GM21526 (cell line): ENCODE measurements at regions not wholly inside any gene's neighbourhood (a gene's known extent, or its start where the extent isn't known, plus 50 kb on each side); places are given as distances from the start of the nearest gene placed in this dataset.
"Not testable (repeated sequence)": the region's sequence is repeated elsewhere in the genome, so short reads cannot be mapped to it uniquely, and the experiment has no call there.

Experiments
- ATAC-seq: cut with Tn5 transposase; IDR thresholded peaks from one replicate; pipeline ENCODE4 v1.9.1; 2021; ENCODE audit warnings: moderate library complexity; ENCODE audit not compliant: unreplicated experiment, low FRiP score

DNA sequence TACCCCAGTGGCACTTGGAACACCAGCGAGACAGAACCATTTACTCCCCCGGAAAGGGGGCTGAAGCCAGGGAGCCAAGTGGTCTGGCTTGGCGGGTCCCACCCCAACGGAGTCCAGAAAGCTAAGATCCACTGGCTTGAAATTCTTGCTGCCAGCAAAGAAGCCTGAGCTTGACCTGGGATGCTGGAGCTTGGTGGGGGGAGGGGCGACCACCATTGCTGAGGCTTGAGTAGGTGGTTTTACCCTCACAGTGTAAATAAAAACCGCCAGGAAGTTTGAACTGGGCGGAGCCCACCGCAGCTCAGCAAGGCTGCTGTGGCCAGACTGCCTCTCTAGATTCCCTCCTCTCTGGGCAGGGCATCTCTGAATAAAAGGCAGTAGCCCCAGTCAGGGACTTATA lies 62.8 kb downstream of the RPS24 start:
- not testable (repeated sequence) for ATAC-seq

DNA sequence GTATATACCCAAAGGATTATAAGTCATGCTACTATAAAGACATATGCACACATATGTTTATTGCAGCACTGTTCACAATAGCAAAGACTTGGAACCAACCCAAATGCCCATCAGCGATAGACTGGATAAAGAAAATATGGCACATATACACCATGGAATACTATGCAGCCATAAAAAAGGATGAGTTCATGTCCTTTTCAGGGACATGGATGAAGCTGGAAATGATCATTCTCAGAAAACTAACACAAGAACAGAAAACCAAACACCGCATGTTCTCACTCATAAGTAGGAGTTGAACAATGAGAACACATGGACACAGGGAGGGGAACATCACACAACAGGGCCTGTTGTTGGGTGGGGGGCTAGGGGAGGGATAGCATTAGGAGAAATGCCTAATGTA lies 68.9 kb downstream of the RPS24 start:
- not testable (repeated sequence) for ATAC-seq

DNA sequence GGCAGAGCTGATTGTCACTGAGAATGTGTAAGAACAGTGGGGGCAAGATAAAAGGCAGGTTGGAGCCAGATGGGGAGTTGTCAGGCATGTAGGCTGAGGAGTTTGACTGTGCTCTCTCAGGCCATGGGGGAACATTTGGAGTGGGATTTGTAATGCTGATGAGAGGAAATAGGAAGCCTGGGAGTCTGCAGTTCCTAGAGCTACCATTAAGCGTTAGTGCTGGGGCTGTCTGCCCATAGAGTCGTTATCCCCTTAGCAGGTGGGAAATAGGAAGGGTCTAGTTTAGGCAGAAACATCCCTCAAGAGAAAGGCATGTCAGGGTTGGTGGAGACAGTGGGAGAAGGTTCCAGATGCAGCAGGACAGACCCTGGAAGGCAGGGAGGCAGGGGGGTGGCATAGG lies 75.5 kb downstream of the RPS24 start:
- no peak for ATAC-seq

DNA sequence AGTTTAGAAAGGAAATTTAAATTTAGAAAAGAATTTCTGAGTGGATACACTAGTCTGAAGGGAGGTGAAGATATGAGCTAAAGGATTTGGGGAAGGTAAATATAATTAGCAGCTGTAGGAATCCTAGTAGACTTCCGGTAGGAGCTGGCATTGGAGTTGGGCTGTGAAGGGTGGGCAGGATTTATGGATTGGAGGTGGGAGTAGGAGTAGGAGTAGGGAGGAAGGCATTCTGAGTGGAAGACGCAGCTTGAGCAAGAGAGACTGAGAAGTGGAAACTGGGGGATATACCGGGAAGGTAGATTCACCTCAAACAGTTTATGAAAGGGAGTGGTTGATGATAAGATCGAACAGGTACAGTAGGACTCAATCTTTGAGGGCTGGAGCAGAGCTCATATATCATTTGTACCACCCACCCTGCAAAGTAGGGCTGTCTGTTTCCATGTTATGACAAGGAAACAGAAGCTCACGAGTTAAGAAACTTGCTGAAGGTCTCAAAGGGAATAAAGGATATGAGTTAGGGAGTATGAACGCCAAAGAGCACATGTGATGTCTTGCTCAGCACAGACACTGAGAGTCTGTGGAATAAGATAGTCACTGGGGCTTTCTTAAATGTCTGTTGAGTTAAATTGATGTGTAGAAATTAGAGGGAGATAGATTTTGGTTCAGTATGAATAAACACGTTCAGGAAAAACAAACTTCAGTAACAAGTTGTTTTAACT lies 81.6 kb downstream of the RPS24 start:
- ATAC-seq: no peak

DNA sequence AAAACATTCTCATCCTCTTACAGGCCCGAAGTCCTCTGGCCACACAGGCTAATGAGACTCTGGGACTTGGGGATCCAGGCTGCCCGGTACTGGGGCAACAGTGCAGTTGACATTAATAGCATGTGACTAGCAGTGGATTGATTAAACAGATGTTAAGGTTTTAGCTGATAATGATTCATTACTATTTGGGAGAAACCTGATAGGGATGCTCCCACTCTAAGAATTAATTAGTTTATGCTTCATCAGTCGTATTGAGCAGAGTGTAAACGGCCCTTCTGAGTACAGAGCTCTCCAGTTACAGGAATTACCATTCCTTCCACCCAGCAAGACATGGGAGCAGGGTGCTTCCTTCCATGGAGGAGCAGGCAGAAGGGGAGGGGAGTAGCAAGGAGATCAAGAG lies 82.7 kb downstream of the RPS24 start:
- no peak for ATAC-seq

DNA sequence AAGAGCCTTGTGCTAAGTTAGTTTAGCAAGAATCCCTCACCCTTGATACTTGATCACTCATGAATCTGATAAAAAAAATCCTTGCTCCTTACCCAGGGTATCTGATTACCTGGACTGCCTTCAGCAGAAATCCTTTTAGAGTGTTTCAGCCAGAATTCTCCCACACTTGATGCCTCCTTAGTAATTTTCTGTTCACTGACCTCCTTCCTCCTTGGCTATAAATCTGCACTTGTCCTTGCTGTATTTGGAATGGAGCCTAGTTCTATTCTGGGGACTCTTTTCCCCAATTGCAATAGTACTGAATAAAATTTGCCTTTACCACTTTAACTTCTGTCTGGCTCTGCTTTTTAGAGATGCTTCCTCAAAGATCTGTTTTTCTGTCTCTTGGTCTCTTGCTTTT lies 84.9 kb downstream of the RPS24 start:
- ATAC-seq: no peak

DNA sequence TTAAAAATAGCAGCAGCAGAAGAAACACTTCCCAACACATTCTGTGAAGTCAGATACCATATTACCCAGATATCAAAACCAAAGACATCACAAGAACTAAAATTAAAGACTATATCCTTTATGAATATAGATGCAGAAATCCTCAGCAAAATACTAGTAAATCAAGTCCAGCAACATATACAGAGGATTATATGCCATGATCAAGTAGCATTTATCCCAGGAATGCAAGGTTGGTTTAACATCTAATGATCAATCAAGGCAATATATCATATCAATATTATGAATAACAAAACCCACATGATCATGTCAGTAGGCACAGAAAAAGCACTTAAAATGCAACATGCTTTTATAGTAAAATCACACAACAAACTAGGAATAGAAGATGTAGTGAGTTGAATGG lies 88.1 kb downstream of the RPS24 start:
- no peak for ATAC-seq

DNA sequence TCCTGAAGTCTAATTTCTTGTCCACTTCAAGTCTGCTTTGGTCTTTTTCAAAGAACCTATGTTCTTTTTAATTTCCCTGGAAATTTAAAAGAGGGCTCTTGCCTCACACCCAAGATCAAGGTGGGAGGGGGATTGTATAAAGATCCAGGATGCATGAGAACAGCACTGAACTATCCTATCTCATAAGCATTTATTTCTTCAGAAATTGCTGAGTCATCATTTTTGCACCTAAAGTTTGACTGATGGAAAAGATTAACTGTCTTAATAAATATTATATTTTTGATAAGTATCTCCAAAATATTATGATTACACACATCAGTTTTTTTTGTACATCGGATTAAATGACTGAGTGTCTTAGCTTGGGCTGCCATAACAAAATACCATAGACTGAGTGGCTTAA lies 90.5 kb downstream of the RPS24 start:
- ATAC-seq: no peak

DNA sequence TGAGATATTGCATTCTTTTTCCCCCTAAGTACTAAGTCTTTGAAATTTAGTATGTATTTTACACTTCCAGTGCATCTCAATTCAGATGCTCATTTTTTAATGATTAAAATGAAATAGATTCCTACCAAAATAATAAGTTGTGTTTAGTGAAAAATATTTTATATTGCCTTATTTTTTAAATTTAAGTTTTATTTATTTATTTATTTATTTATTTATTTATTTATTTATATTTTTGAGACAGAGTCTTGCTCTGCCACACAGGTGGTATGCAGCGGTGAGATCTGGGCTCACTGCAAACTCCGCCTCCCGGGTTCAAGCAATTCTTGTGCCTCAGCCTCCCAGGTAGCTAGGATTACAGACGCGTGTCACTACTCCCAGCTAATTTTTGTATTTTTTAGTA lies 95.5 kb downstream of the RPS24 start:
- ATAC-seq: no peak

DNA sequence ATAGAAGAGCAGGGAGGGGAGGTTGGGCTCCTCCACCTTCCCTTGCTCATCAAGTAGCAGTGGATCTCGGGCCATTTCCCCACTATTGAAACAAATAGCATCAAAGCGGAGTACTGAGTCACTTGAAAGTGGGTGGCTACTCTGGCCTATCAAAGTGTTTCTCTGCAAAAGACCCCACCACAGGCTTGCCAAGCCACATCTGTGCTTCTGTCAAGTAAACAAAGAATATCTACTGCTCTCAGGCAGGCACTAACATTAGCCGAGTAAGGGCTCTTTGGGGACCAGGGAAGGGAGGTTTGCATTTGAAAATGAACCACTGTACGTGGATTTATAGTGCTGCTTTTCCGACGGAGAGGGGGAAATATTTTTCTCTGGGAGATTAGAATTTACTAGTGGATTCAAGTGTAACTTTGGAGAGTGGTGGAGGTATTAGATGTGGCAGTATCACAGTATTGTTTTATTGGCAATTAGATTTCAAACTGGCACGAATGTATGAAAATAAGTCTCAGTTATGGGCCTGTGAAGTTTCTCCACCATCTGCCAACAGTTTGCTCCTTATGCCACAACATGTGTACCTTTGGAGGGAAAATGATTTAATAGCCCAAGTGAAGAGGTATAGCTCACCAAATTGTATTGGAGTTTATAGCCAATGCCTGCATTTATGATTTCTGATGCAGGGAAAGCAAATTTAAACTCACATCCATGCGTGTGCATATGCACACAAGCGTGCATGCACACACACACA lies 97.5 kb downstream of the RPS24 start:
- no peak for ATAC-seq

DNA sequence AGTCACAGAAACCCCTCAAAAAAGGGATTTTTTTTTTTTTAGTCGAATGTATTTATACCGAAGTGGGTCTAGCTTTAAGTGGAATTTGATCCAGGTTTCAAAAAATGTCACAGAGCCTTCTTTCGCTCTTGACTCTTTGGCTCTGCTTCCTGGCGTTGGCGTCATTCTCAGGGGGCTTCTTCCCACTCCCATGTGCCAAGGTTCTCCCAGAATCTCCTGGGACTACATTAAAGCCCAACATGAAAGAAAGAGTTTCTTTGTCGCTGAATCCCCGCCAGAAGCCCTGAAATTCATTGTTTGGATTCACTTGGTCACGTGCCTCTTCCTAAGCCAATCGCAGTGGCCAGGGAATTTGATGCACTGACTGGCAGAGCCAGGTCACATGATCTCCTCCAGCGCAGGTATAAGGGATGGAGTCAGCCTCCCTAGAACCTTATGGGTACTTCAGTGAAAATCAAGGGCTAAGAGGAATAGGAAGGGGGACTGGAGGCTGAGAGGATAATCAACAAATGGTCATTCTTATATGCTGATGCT lies 101.2 kb downstream of the RPS24 start:
- ATAC-seq: no peak

DNA sequence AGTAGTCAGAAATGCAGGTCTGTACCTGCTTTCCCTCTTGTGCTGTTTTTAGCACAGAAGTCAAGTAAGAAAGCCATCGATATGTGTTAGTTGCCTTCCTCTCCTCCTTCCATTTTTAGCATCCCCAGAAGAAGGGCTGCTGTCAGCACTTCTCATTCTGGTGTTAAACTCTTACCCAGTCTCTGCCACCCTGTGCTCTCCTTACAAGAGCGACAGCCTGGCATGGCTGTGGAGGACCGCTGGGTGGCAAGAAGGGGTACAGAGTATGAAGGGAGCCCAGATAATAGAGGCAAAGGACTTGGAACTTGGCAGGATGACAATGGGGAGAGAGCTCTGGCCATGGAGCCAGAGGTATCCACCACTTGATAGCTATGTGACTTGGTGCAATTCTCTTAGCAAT lies 103.5 kb downstream of the RPS24 start:
- ATAC-seq: no peak

DNA sequence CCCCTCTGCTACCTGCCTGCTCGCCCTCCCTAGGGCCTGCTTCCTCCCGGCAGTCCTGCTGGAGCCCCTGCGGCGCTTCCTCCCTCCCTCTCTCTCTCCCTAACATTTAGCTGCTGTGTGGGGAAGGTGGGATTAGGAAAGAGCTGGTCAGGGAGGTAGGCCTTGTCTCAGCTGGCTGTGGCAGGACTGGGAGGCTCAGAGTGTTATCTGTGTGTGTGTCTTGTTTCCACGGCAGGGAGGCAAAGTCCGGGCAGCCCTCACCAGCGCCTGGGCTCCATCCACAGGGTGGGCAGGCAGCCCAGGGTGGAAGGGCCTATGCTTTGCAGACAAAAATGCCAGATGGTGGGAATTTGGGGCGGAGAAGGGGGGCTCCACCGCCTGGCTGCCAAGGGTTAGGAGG lies 105.7 kb downstream of the RPS24 start:
- ATAC-seq: no peak

DNA sequence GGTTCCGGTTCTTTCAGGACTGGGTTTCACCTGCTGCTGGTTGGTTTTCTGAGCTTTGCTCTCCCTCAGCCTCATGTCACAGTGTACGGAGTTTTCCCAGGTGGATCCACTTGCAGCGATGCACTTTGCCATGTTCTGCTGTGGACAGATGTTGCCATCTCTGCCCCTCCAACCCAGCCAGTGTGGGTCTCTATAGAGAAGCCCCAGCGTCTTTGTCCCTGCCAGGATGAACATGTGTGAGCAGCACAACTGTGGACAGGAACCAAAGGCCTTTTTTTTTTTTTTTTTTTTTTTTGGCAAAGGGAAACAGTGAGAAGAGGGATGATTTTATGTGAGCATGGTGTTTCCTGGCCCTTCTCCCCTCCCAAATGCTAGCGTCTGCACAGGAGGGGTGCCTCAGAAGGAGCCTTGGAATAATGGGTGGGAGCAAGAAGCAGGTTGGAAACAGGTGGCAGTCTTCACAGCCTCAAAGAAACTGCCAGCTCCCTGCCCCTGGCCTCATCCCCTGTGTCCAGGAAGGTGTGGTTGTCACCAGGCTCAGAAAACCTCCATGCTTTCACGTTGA lies 106.5 kb downstream of the RPS24 start:
- no peak for ATAC-seq

DNA sequence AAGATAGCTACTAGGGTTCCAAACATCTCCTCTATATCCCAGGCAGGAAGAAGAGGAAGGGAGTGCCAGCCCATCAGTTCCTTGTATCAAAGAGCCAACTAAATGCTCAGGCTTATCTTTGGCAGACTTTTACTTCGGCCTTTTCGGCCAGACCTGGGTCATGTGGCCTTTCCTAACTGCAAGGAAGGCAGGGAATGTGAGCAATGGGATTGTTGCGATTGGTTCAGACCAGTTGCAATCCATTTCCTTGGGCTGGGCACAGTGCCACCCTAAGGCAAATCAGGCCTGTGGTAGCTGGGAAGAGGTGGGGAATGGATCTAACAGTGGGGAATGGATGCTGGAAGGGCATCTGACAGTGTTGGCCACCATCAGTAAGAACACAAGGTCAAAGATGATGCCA lies 109.9 kb downstream of the RPS24 start:
- ATAC-seq: no peak

DNA sequence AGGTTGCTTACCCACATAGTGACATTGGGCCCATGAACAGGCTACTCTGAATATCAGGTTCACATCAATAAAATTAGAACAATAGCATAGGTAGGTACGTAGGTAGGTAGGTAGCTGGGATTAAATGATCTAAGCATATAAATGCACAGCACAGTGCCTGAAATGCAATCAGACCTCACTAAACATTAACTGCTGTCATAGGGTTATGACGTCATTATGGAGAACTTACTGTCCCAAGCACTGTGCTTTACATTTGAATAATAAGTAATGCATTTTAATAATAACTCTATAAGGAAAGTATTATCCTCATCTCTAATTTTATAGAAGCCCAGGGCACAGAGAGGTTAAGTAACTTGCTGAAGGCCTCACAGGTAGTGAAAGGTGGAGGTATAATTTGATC lies 112.5 kb downstream of the RPS24 start:
- ATAC-seq: no peak

DNA sequence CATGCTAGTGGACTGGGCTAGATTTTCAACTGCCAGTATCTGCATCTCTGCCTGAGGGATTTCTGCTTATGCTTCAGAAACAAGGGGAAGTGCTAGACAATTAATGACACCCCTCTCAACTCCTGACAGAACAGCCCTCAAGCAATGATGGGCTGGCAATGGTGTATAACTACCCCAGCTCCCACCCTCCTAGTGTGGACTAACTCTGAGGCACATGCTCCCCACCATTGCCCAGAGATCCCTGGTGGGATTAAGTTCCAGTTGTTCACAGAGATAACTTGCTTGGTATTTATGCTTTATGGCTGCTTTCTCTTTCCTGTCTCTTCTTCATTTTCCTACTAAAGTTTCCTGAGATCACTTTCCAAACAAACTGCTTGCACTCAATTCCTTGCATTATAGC lies 113.5 kb downstream of the RPS24 start:
- ATAC-seq: no peak

DNA sequence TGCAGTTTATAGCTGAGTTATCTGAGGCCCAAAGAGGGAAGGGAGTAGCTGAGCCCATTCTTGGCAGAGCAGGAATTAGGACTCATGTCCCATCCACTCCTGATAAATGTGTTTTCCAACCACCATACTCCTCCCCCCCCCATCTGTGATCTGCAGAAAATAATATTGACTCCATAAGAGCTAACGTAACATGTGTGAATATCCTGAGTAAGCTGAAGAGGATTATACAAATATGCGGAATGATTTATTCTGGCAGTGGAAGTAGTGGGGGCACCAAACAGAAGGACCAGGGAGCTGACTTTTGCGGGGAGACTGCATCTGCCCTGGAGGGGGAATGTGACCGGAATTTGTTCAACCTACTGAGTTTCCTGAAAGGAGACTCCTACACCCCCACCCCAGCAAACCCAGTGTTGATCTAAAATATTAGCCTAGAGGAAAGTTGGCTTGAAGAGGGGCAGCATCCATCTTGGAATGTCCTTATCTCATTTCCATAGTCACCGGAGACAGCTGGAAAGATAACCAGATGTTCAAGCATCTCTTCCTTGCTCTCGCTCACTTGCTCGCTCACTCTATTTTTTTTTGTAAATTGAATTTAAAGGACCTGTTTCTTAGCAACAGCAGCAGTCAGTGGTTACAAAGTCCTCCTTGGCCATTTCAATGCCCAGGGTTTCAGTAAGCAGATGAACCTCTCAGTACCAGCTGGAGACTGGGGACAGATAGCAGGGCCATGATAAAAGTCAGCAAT lies 114.7 kb downstream of the RPS24 start:
- no peak for ATAC-seq

DNA sequence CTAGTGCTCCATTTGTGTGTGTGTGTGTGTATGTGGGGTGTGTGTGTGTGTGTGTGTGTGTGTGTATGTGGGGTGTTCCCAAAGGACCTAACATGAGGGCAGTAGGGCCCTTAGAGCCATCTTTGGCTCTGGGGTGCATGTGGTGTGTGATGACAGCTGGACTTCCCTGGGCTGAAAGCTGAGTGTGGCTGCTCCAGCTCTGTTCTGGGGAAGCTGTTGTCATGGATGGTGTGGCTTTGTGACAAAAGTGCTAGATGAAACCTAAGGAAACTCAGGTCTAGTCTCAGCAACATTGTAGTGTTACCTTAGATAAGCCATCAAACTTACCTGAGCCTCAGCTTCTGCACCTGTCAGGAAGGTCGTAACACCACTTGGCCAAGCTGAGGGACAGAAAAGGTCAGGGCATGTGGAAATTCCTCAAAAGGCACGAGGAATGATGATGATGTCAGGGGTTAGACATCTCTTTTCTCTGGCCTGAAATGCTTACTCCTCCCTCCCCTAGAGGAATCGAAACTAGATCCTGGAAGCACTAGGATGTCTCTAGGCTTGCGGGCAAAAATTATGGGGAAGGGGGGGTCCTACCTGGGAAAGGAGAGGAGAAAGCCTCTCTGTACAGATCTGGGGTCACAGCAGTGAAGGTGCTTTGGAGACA lies 115.4 kb downstream of the RPS24 start:
- no peak for ATAC-seq

DNA sequence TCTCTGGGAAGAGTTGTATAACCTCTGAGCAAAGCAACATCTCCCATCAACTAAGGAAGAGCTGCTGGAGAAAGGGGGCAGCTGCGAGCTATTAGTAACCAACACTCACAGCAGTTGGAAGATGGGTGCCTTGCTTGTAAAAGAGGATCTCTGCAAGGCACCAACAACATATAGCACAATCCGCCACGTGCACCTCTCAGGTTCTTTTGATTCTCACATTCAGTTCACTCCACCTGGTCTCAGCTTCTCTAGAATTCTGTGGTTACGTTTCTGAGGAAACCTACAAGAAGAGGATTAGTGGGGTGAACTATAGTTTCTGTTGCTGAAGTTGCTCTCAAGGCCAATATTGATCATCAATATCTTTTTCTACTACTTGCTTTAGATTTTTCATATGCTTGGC lies 117.1 kb downstream of the RPS24 start:
- no peak for ATAC-seq

DNA sequence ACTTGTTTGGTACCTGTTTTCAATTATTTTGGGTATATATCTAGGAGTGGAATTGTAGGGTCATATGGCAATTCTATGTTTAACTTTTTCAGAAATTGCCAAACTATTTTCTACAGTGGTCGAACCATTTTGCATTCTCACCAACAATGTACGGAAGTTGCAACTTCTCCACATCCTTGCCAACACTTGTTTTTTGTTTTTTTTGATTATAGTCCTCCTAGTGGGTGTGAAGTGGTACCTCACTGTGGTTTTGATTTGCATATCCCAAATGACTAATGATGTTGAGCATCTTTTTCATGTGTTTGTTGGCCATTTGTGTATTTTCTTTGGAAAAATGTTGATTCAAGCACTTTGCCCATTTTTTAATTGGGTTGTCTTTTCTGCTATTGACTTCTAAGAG lies 122.1 kb downstream of the RPS24 start:
- ATAC-seq: no peak
